GM23338 (cell line): ENCODE measurements at regions not wholly inside any gene's neighbourhood (a gene's known extent, or its start where the extent isn't known, plus 50 kb on each side); places are given as distances from the start of the nearest gene placed in this dataset.

Experiments
- ATAC-seq: fragments of 200-7000 bp; cut with Tn5 transposase; 3 replicates; pipeline ENCODE4 v1.9.1; 2020
- DNase-seq: peaks from one replicate; pipeline ENCODE4 v3.0.0-alpha.2; 2015; ENCODE audit warnings: low spot score
- H2AFZ ChIP-seq: fragments of 200-600 bp; sonication (generic); 2 replicates; pipeline ENCODE4 v1.8.0; 2016; ENCODE audit warnings: antibody characterized with exemption, mild to moderate bottlenecking, moderate library complexity
- H3F3A ChIP-seq: fragments of 200-600 bp; sonication (generic); replicated peaks from 2 replicates; pipeline ENCODE4 v1.8.0; 2017; ENCODE audit warnings: antibody characterized with exemption, mixed run types, low read depth
- H3K27ac ChIP-seq: fragments of 200-600 bp; sonication (generic); 2 replicates; pipeline ENCODE4 v1.6.1; 2016; ENCODE audit warnings: low read depth
- H3K27me3 ChIP-seq: fragments of 200-600 bp; sonication (generic); 2 replicates; pipeline ENCODE4 v1.8.0; 2016; ENCODE audit warnings: mild to moderate bottlenecking, mixed run types, moderate library complexity; ENCODE audit not compliant: insufficient read depth
- H3K36me3 ChIP-seq: fragments of 200-600 bp; sonication (generic); 2 replicates; pipeline ENCODE4 v1.8.0; 2016; ENCODE audit warnings: mild to moderate bottlenecking; ENCODE audit not compliant: insufficient read depth
- H3K4me1 ChIP-seq: fragments of 200-600 bp; sonication (generic); 2 replicates; pipeline ENCODE4 v1.8.0; 2016; ENCODE audit warnings: mild to moderate bottlenecking, moderate library complexity; ENCODE audit not compliant: insufficient read depth
- H3K4me2 ChIP-seq: fragments of 200-600 bp; sonication (generic); 2 replicates; pipeline ENCODE4 v1.7.1; 2017; ENCODE audit warnings: mixed run types
- H3K4me3 ChIP-seq: fragments of 200-600 bp; sonication (generic); 2 replicates; pipeline ENCODE4 v1.6.1; 2016; ENCODE audit warnings: mixed run types
- H3K79me2 ChIP-seq: fragments of 200-600 bp; sonication (generic); replicated peaks from 2 replicates; pipeline ENCODE4 v1.8.0; 2017; ENCODE audit warnings: mild to moderate bottlenecking; ENCODE audit not compliant: insufficient read depth
- H3K9me2 ChIP-seq: fragments of 200-600 bp; sonication (generic); 2 replicates; pipeline ENCODE4 v1.8.0; 2017; ENCODE audit not compliant: insufficient read depth
- H4K20me1 ChIP-seq: fragments of 200-600 bp; sonication (generic); replicated peaks from 2 replicates; pipeline ENCODE4 v1.8.0; 2017; ENCODE audit warnings: mild to moderate bottlenecking; ENCODE audit not compliant: insufficient read depth
- H3K27ac Mint-ChIP-seq: 2 replicates; pipeline ENCODE4 v1.8.0; 2020; ENCODE audit warnings: inconsistent platforms, mild to moderate bottlenecking, moderate library complexity, mixed read lengths
- H3K27me3 Mint-ChIP-seq: 3 replicates; pipeline ENCODE4 v1.8.0; 2022; ENCODE audit warnings: low read depth, mild to moderate bottlenecking, moderate library complexity, mixed read lengths, inconsistent platforms; ENCODE audit not compliant: insufficient read depth, poor library complexity
- H3K36me3 Mint-ChIP-seq: 3 replicates; pipeline ENCODE4 v1.8.0; 2021; ENCODE audit warnings: low read depth, mild to moderate bottlenecking, inconsistent platforms, moderate library complexity, mixed read lengths
- H3K4me1 Mint-ChIP-seq: 3 replicates; pipeline ENCODE4 v1.8.0; 2020; ENCODE audit warnings: mild to moderate bottlenecking, inconsistent platforms, mixed read lengths
- H3K4me3 Mint-ChIP-seq: 3 replicates; pipeline ENCODE4 v1.8.0; 2021; ENCODE audit warnings: moderate library complexity, mild to moderate bottlenecking, inconsistent platforms, mixed read lengths
- H3K9me3 Mint-ChIP-seq: 3 replicates; pipeline ENCODE4 v1.8.0; 2020; ENCODE audit warnings: moderate library complexity, mild to moderate bottlenecking, inconsistent platforms, mixed read lengths
- CREB1 ChIP-seq: fragments of 250-450 bp; sonication (Bioruptor Pico); IDR thresholded peaks from 2 replicates; pipeline ENCODE4 v1.5.0; 2020; ENCODE audit warnings: low read depth, mild to moderate bottlenecking, moderate library complexity
- EZH2 ChIP-seq: fragments of 200-600 bp; sonication (generic); IDR thresholded peaks from one replicate; pipeline ENCODE4 v1.8.0; 2017; ENCODE audit warnings: antibody characterized with exemption, mild to moderate bottlenecking, low read depth; ENCODE audit not compliant: unreplicated experiment
- EZH2phosphoT487 ChIP-seq: fragments of 200-600 bp; sonication (generic); IDR thresholded peaks from one replicate; pipeline ENCODE4 v1.8.1; 2018; ENCODE audit warnings: antibody characterized with exemption; ENCODE audit not compliant: unreplicated experiment
- JUNB ChIP-seq: IDR thresholded peaks from one replicate; pipeline ENCODE4 v1.6.1; 2016; ENCODE audit warnings: antibody characterized with exemption; ENCODE audit not compliant: unreplicated experiment
- NANOG ChIP-seq: IDR thresholded peaks from 2 replicates; pipeline ENCODE4 v1.6.1; 2016; ENCODE audit warnings: antibody characterized with exemption, borderline replicate concordance
- POLR2AphosphoS5 ChIP-seq: IDR thresholded peaks from 2 replicates; pipeline ENCODE4 v1.6.1; 2016; ENCODE audit warnings: antibody characterized with exemption, low read depth
- REST ChIP-seq: IDR thresholded peaks from one replicate; pipeline ENCODE4 v1.6.1; 2018; ENCODE audit warnings: antibody characterized with exemption; ENCODE audit not compliant: unreplicated experiment
- STAT1 ChIP-seq: IDR thresholded peaks from one replicate; pipeline ENCODE4 v1.6.1; 2016; ENCODE audit warnings: antibody characterized with exemption; ENCODE audit not compliant: unreplicated experiment
- ZNF114 ChIP-seq: fragments of 250-450 bp; sonication (Bioruptor Pico); IDR thresholded peaks from 2 replicates; pipeline ENCODE4 v1.5.0; 2020; ENCODE audit warnings: mild to moderate bottlenecking, moderate library complexity
- ZNF331 ChIP-seq: fragments of 250-450 bp; sonication (Bioruptor Pico); IDR thresholded peaks from 2 replicates; pipeline ENCODE4 v1.5.0; 2020; ENCODE audit warnings: low read depth, mild to moderate bottlenecking, moderate library complexity
- ZNF462 ChIP-seq: fragments of 250-450 bp; sonication (Bioruptor Pico); IDR thresholded peaks from 2 replicates; pipeline ENCODE4 v1.5.0; 2020; ENCODE audit warnings: mild to moderate bottlenecking, moderate library complexity
- TF ChIP-seq, protein P1 (sequence below): IDR thresholded peaks from 2 replicates; pipeline ENCODE4 v1.6.1; 2016; ENCODE audit warnings: antibody characterized with exemption
- TF ChIP-seq, protein P2 (sequence below), 2 experiments: fragments of 200-600 bp in 1 of 2; sonication (generic) in 1 of 2; conservative IDR thresholded peaks; 2 replicates each; pipeline versions ENCODE4 v1.5.1 to v1.6.1; 2016 to 2017; ENCODE audit warnings: antibody characterized with exemption in 2 of 2, low read depth in 2 of 2, mild to moderate bottlenecking in 2 of 2, moderate library complexity in 1 of 2

- Histone ChIP-seq H3K27me3 (no peaks in the 10 kb centered on the region), H3K79me2 (no peaks in the 10 kb centered on the region), H2AFZ (no peak overlapping the region), H4K20me1 (no peaks in the 10 kb centered on the region), H3K36me3 (no peaks in the 10 kb centered on the region), H3K4me2 (no peak overlapping the region), H3K27ac (no peak overlapping the region), H3F3A (0 out of 2 replicates have a peak, but pooled peaks cover 4% of the 10 kb centered on the region), H3K9me2 (no peaks in the 10 kb centered on the region), H3K4me3 (no peak overlapping the region), H3K4me1 (peaks cover 7% of the 10 kb centered on the region)
- H3K36me3 Mint-ChIP-seq, result no peaks in the 10 kb centered on the region
- no peak for TF ChIP-seq POLR2AphosphoS5
- TF ChIP-seq ZNF331, result no peak
- no peak for TF ChIP-seq JUNB
- TF ChIP-seq, protein P1, sequence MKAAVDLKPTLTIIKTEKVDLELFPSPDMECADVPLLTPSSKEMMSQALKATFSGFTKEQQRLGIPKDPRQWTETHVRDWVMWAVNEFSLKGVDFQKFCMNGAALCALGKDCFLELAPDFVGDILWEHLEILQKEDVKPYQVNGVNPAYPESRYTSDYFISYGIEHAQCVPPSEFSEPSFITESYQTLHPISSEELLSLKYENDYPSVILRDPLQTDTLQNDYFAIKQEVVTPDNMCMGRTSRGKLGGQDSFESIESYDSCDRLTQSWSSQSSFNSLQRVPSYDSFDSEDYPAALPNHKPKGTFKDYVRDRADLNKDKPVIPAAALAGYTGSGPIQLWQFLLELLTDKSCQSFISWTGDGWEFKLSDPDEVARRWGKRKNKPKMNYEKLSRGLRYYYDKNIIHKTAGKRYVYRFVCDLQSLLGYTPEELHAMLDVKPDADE, result no peak
- TF ChIP-seq REST, result no peak
- TF ChIP-seq CREB1, result no peak
- no peak for TF ChIP-seq ZNF114 (CRISPR knock-in tag)
- TF ChIP-seq EZH2, result no peak
- TF ChIP-seq STAT1, result no peak
- TF ChIP-seq NANOG, result no peak
- TF ChIP-seq, protein P2, sequence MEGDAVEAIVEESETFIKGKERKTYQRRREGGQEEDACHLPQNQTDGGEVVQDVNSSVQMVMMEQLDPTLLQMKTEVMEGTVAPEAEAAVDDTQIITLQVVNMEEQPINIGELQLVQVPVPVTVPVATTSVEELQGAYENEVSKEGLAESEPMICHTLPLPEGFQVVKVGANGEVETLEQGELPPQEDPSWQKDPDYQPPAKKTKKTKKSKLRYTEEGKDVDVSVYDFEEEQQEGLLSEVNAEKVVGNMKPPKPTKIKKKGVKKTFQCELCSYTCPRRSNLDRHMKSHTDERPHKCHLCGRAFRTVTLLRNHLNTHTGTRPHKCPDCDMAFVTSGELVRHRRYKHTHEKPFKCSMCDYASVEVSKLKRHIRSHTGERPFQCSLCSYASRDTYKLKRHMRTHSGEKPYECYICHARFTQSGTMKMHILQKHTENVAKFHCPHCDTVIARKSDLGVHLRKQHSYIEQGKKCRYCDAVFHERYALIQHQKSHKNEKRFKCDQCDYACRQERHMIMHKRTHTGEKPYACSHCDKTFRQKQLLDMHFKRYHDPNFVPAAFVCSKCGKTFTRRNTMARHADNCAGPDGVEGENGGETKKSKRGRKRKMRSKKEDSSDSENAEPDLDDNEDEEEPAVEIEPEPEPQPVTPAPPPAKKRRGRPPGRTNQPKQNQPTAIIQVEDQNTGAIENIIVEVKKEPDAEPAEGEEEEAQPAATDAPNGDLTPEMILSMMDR (conservative IDR thresholded peaks at IDR 0.05; ENCODE audit: low read depth in 2 of 2), result no peak
- no peak for TF ChIP-seq EZH2phosphoT487
- no peak for TF ChIP-seq ZNF462
- H3K9me3 Mint-ChIP-seq, result no peaks in the 10 kb centered on the region
- H3K27me3 Mint-ChIP-seq, result peaks cover 19% of the 10 kb centered on the region
- no peak overlapping the region for H3K27ac Mint-ChIP-seq
- no peak for DNase-seq
- H3K4me1 Mint-ChIP-seq, result peaks cover 24% of the 10 kb centered on the region
- H3K4me3 Mint-ChIP-seq, result no peak overlapping the region
- no peak for ATAC-seq
Measured at GRCh38 chr7:25891591-25891990, 260.4 kb upstream of the NFE2L3 start.
